Central memory CD8-positive, alpha-beta T cell (primary cell): ENCODE measurements at regions not wholly inside any gene's neighbourhood (a gene's known extent, or its start where the extent isn't known, plus 50 kb on each side); places are given as distances from the start of the nearest gene placed in this dataset.

Source experiments
- ATAC-seq: fragments of 150-1000 bp; cut with Tn5 transposase; replicated peaks from 2 replicates; pipeline ENCODE4 v1.10.0; 2022; ENCODE audit warnings: mild to moderate bottlenecking, moderate FRiP score, moderate number of reproducible peaks; ENCODE audit not compliant: poor library complexity, severe bottlenecking; ENCODE audit errors: extremely low read depth
- DNase-seq, 2 donors: peaks; one replicate each; pipeline ENCODE4 v3.0.0; 2021; ENCODE audit warnings: low spot score in 2 of 2
- H3K27ac Mint-ChIP-seq: one replicate; pipeline ENCODE4 v1.8.0; 2022; ENCODE audit warnings: low read depth, mild to moderate bottlenecking, moderate library complexity, mixed read lengths
- H3K27me3 Mint-ChIP-seq: one replicate; pipeline ENCODE4 v1.8.0; 2022; ENCODE audit warnings: mixed read lengths
- H3K36me3 Mint-ChIP-seq: one replicate; pipeline ENCODE4 v1.8.0; 2022; ENCODE audit warnings: mild to moderate bottlenecking, moderate library complexity, mixed read lengths; ENCODE audit not compliant: insufficient read depth
- H3K4me1 Mint-ChIP-seq: one replicate; pipeline ENCODE4 v1.8.0; 2022; ENCODE audit warnings: mixed read lengths
- H3K4me3 Mint-ChIP-seq: one replicate; pipeline ENCODE4 v1.8.0; 2022; ENCODE audit warnings: mild to moderate bottlenecking, moderate library complexity, mixed read lengths
- H3K9me3 Mint-ChIP-seq: one replicate; pipeline ENCODE4 v1.8.0; 2022; ENCODE audit warnings: mixed read lengths

GRCh38 chr4:155542415-155542814 is 124.2 kb upstream of the GUCY1A1 start:
- no peak for ATAC-seq

GRCh38 chr4:155541716-155542115 is 124.9 kb upstream of the GUCY1A1 start:
- no peaks in the 10 kb centered on the region for H3K27me3 Mint-ChIP-seq
- no peak overlapping the region for H3K4me3 Mint-ChIP-seq
- H3K27ac Mint-ChIP-seq: no peak overlapping the region
- H3K4me1 Mint-ChIP-seq: no peaks in the 10 kb centered on the region
- ATAC-seq (no peak), DNase-seq (no peak)
- H3K9me3 Mint-ChIP-seq: peaks cover 4% of the 10 kb centered on the region
- H3K36me3 Mint-ChIP-seq: no peaks in the 10 kb centered on the region

More at GRCh38 chr4:155542415-155542814, 124.2 kb upstream of the GUCY1A1 start:
- Mint-ChIP-seq H3K4me1 (no peaks in the 10 kb centered on the region), H3K9me3 (peaks cover 4% of the 10 kb centered on the region), H3K27ac (no peak overlapping the region), H3K36me3 (no peaks in the 10 kb centered on the region), H3K27me3 (no peaks in the 10 kb centered on the region), H3K4me3 (no peak overlapping the region)
- DNase-seq: no peak

- Mint-ChIP-seq H3K4me1 (no peaks in the 10 kb centered on the region), H3K27me3 (no peaks in the 10 kb centered on the region), H3K27ac (no peak overlapping the region), H3K9me3 (peaks cover 4% of the 10 kb centered on the region), H3K4me3 (no peak overlapping the region), H3K36me3 (no peaks in the 10 kb centered on the region)
- no peak for DNase-seq
- no peak for ATAC-seq
These were observed 126.0 kb upstream of the GUCY1A1 start for GRCh38 chr4:155540698-155541097.

GRCh38 chr4:155539746-155540145 is 126.9 kb upstream of the GUCY1A1 start:
- DNase-seq (no peak), ATAC-seq (no peak)
- H3K9me3 Mint-ChIP-seq: peaks cover 4% of the 10 kb centered on the region
- no peaks in the 10 kb centered on the region for H3K4me1 Mint-ChIP-seq
- no peaks in the 10 kb centered on the region for H3K36me3 Mint-ChIP-seq
- no peaks in the 10 kb centered on the region for H3K27me3 Mint-ChIP-seq
- H3K4me3 Mint-ChIP-seq: no peak overlapping the region
- no peak overlapping the region for H3K27ac Mint-ChIP-seq

- ATAC-seq (no peak), DNase-seq (no peak)
- Mint-ChIP-seq H3K27ac (no peak overlapping the region), H3K4me1 (no peaks in the 10 kb centered on the region), H3K9me3 (no peaks in the 10 kb centered on the region), H3K27me3 (no peaks in the 10 kb centered on the region), H3K4me3 (no peak overlapping the region), H3K36me3 (no peaks in the 10 kb centered on the region)
These were observed 130.7 kb upstream of the GUCY1A1 start for GRCh38 chr4:155535802-155536454.

GRCh38 chr4:155532373-155533085 is 134.1 kb upstream of the GUCY1A1 start:
- Mint-ChIP-seq H3K4me3 (no peak overlapping the region), H3K27ac (no peak overlapping the region), H3K27me3 (no peaks in the 10 kb centered on the region), H3K4me1 (no peaks in the 10 kb centered on the region), H3K36me3 (no peaks in the 10 kb centered on the region), H3K9me3 (no peaks in the 10 kb centered on the region)
- DNase-seq (no peak), ATAC-seq (no peak)

GRCh38 chr4:155530857-155531256 is 135.8 kb upstream of the GUCY1A1 start:
- Mint-ChIP-seq H3K27ac (no peak overlapping the region), H3K9me3 (no peaks in the 10 kb centered on the region), H3K36me3 (no peaks in the 10 kb centered on the region), H3K4me3 (no peak overlapping the region), H3K4me1 (no peaks in the 10 kb centered on the region), H3K27me3 (no peaks in the 10 kb centered on the region)
- ATAC-seq (no peak), DNase-seq (no peak)

- H3K4me1 Mint-ChIP-seq: no peaks in the 10 kb centered on the region
- H3K4me3 Mint-ChIP-seq: no peak overlapping the region
- ATAC-seq: no peak
- no peak for DNase-seq
- H3K27ac Mint-ChIP-seq: no peak overlapping the region
- no peaks in the 10 kb centered on the region for H3K9me3 Mint-ChIP-seq
- H3K36me3 Mint-ChIP-seq: no peaks in the 10 kb centered on the region
- no peaks in the 10 kb centered on the region for H3K27me3 Mint-ChIP-seq
These were observed 136.4 kb upstream of the GUCY1A1 start for GRCh38 chr4:155530290-155530689.

GRCh38 chr4:155529716-155530115 is 136.9 kb upstream of the GUCY1A1 start:
- DNase-seq: no peak
- no peaks in the 10 kb centered on the region for H3K4me1 Mint-ChIP-seq
- no peak overlapping the region for H3K4me3 Mint-ChIP-seq
- H3K27ac Mint-ChIP-seq: no peak overlapping the region
- peaks cover 5% of the 10 kb centered on the region for H3K9me3 Mint-ChIP-seq
- no peak for ATAC-seq
- H3K36me3 Mint-ChIP-seq: no peaks in the 10 kb centered on the region
- H3K27me3 Mint-ChIP-seq: no peaks in the 10 kb centered on the region

- no peak overlapping the region for H3K27ac Mint-ChIP-seq
- DNase-seq (no peak), ATAC-seq (no peak)
- no peak overlapping the region for H3K4me3 Mint-ChIP-seq
- peaks cover 5% of the 10 kb centered on the region for H3K9me3 Mint-ChIP-seq
- H3K4me1 Mint-ChIP-seq: no peaks in the 10 kb centered on the region
- H3K27me3 Mint-ChIP-seq: no peaks in the 10 kb centered on the region
- no peaks in the 10 kb centered on the region for H3K36me3 Mint-ChIP-seq
These were observed 137.4 kb upstream of the GUCY1A1 start for GRCh38 chr4:155529272-155529671.

- no peak overlapping the region for H3K27ac Mint-ChIP-seq
- no peak for DNase-seq
- H3K4me3 Mint-ChIP-seq: no peak overlapping the region
- no peaks in the 10 kb centered on the region for H3K36me3 Mint-ChIP-seq
- H3K4me1 Mint-ChIP-seq: no peaks in the 10 kb centered on the region
- peaks cover 5% of the 10 kb centered on the region for H3K9me3 Mint-ChIP-seq
- ATAC-seq: no peak
- no peaks in the 10 kb centered on the region for H3K27me3 Mint-ChIP-seq
These were observed 140.0 kb upstream of the GUCY1A1 start for GRCh38 chr4:155526452-155527169.

- Mint-ChIP-seq H3K36me3 (no peaks in the 10 kb centered on the region), H3K4me3 (no peak overlapping the region), H3K9me3 (peaks cover 12% of the 10 kb centered on the region), H3K27me3 (no peaks in the 10 kb centered on the region), H3K4me1 (no peaks in the 10 kb centered on the region), H3K27ac (no peak overlapping the region)
- DNase-seq: no peak
- no peak for ATAC-seq
These were observed 141.7 kb upstream of the GUCY1A1 start for GRCh38 chr4:155524926-155525455.

GRCh38 chr4:155523358-155523757 is 143.3 kb upstream of the GUCY1A1 start:
- no peaks in the 10 kb centered on the region for H3K36me3 Mint-ChIP-seq
- no peaks in the 10 kb centered on the region for H3K4me1 Mint-ChIP-seq
- no peak for ATAC-seq
- H3K4me3 Mint-ChIP-seq: no peak overlapping the region
- H3K27ac Mint-ChIP-seq: no peak overlapping the region
- H3K9me3 Mint-ChIP-seq: peaks cover 12% of the 10 kb centered on the region
- no peak for DNase-seq
- no peaks in the 10 kb centered on the region for H3K27me3 Mint-ChIP-seq
